CD14-positive monocyte (primary cell): ENCODE measurements at regions not wholly inside any gene's neighbourhood (a gene's known extent, or its start where the extent isn't known, plus 50 kb on each side); places are given as distances from the start of the nearest gene placed in this dataset.

Experiments used
- DNase-seq, 3 donors: peaks; one replicate each; pipeline ENCODE4 v3.0.0-alpha.2; 2011 to 2022
- H2AFZ ChIP-seq: 2 replicates; pipeline ENCODE4 v1.6.0; 2012; ENCODE audit warnings: mild to moderate bottlenecking, low read depth, low read length, inconsistent platforms; ENCODE audit not compliant: insufficient read depth, poor library complexity, severe bottlenecking
- H3K27ac ChIP-seq, 2 donors: 1 replicate in 1 of 2; 2 replicates in 1 of 2; pipeline ENCODE4 v1.5.1; 2012 to 2013; ENCODE audit warnings: low read length in 2 of 2, control low read depth in 1 of 2, inconsistent platforms in 1 of 2, low read depth in 1 of 2, mild to moderate bottlenecking in 1 of 2
- H3K27me3 ChIP-seq, 2 donors: one replicate each; pipeline versions ENCODE4 v1.6.0 to v1.6.1; 2011 to 2013; ENCODE audit warnings: low read length in 2 of 2; ENCODE audit not compliant: control insufficient read depth in 2 of 2, insufficient read depth in 2 of 2
- H3K36me3 ChIP-seq, 2 donors: replicated peaks in 1 of 2; 1 replicate in 1 of 2; 2 replicates in 1 of 2; pipeline versions ENCODE4 v1.5.1 to v1.6.1; 2012 to 2013; ENCODE audit warnings: low read length in 2 of 2, control low read depth in 1 of 2, inconsistent platforms in 1 of 2, mild to moderate bottlenecking in 1 of 2; ENCODE audit not compliant: insufficient read depth in 2 of 2, control insufficient read depth in 1 of 2
- H3K4me1 ChIP-seq, 2 donors: 1 replicate in 1 of 2; 2 replicates in 1 of 2; pipeline versions ENCODE4 v1.5.1 to v1.6.1; 2012 to 2013; ENCODE audit warnings: low read length in 2 of 2, control low read depth in 1 of 2, inconsistent platforms in 1 of 2, mild to moderate bottlenecking in 1 of 2, moderate library complexity in 1 of 2; ENCODE audit not compliant: insufficient read depth in 2 of 2, control insufficient read depth in 1 of 2
- H3K4me2 ChIP-seq: replicated peaks from 2 replicates; pipeline ENCODE3; 2012; ENCODE audit warnings: low read length, moderate library complexity, mild to moderate bottlenecking; ENCODE audit not compliant: poor library complexity, severe bottlenecking; ENCODE audit errors: extremely low read depth
- H3K4me3 ChIP-seq, 3 experiments: fragments of 200-600 bp in 1 of 3; sonication (generic) in 1 of 3; replicated peaks in 1 of 3; 1 replicate in 2 of 3; 2 replicates in 1 of 3; pipeline ENCODE4 v1.5.1; 2011 to 2013; ENCODE audit warnings: low read length in 3 of 3, mild to moderate bottlenecking in 3 of 3, control low read depth in 2 of 3, low read depth in 2 of 3, inconsistent platforms in 1 of 3, moderate library complexity in 1 of 3
- H3K79me2 ChIP-seq: 2 replicates; pipeline ENCODE4 v1.6.0; 2012; ENCODE audit warnings: mild to moderate bottlenecking, control low read depth, inconsistent platforms, low read length, moderate library complexity; ENCODE audit not compliant: insufficient read depth
- H3K9ac ChIP-seq: 2 replicates; pipeline ENCODE4 v1.6.0; 2017; ENCODE audit warnings: low read length, mild to moderate bottlenecking; ENCODE audit not compliant: insufficient read depth, poor library complexity, severe bottlenecking
- H3K9me3 ChIP-seq, 2 donors: replicated peaks in 1 of 2; 1 replicate in 1 of 2; 2 replicates in 1 of 2; pipeline versions ENCODE4 v1.5.1 to v1.6.1; 2012 to 2013; ENCODE audit warnings: low read length in 2 of 2, control low read depth in 1 of 2; ENCODE audit not compliant: control insufficient read depth in 1 of 2, insufficient read depth in 1 of 2
- H4K20me1 ChIP-seq: 2 replicates; pipeline ENCODE4 v1.6.0; 2012; ENCODE audit warnings: mild to moderate bottlenecking, low read length, control low read depth, moderate library complexity; ENCODE audit not compliant: insufficient read depth
- H3K27ac Mint-ChIP-seq, 7 donors: one replicate each; pipeline ENCODE4 v1.8.0; 2020; ENCODE audit warnings: mild to moderate bottlenecking in 7 of 7, mixed read lengths in 7 of 7, moderate library complexity in 6 of 7, inconsistent platforms in 2 of 7
- H3K27me3 Mint-ChIP-seq, 3 donors: one replicate each; pipeline ENCODE4 v1.8.0; 2021 to 2022; ENCODE audit warnings: low read depth in 3 of 3, mild to moderate bottlenecking in 3 of 3, mixed read lengths in 3 of 3, moderate library complexity in 3 of 3, inconsistent platforms in 1 of 3
- H3K36me3 Mint-ChIP-seq, 2 donors: one replicate each; pipeline ENCODE4 v1.8.0; 2020; ENCODE audit warnings: mixed read lengths in 2 of 2, inconsistent platforms in 1 of 2, mild to moderate bottlenecking in 1 of 2
- H3K4me1 Mint-ChIP-seq: one replicate; pipeline ENCODE4 v1.8.0; 2020; ENCODE audit warnings: mild to moderate bottlenecking, mixed read lengths
- H3K4me3 Mint-ChIP-seq, 2 donors: one replicate each; pipeline ENCODE4 v1.8.0; 2020; ENCODE audit warnings: mild to moderate bottlenecking in 2 of 2, mixed read lengths in 2 of 2, moderate library complexity in 1 of 2
- H3K9me3 Mint-ChIP-seq, 7 donors: one replicate each; pipeline ENCODE4 v1.8.0; 2020 to 2022; ENCODE audit warnings: mixed read lengths in 7 of 7, mild to moderate bottlenecking in 6 of 7, moderate library complexity in 6 of 7, inconsistent platforms in 2 of 7
- CTCF ChIP-seq: fragments of 200-600 bp; IDR thresholded peaks from one replicate; pipeline ENCODE4 v1.8.0; 2022; ENCODE audit warnings: antibody characterized with exemption, mild to moderate bottlenecking
- WGBS: methylation state at CpG from one replicate; pipeline ENCODE4 v1.1.5; 2013; ENCODE audit warnings: missing lambda C conversion rate; ENCODE audit not compliant: insufficient coverage; 5-methylcytosine and 5-hydroxymethylcytosine counted together
- intact Hi-C, 2 donors: fragments of 100-400 bp; cut with micrococcal nuclease; formaldehyde crosslinking; loops; one replicate each; pipeline versions ENCODE4 v1.15.0 to v1.15.1; 2023

GRCh38 chr10:129025787-129026186, 441.3 kb upstream of the MGMT start:
- 96% methylated on average over 8 of the region's 10 CpGs for WGBS
- Mint-ChIP-seq H3K4me1 (no peaks in the 10 kb centered on the region), H3K27me3 (peaks cover 2 to 7% (median 5%) of the 10 kb centered on the region in 3 donors), H3K9me3 (no peaks in the 10 kb centered on the region), H3K36me3 (no peaks in the 10 kb centered on the region), H3K27ac (no peak overlapping the region), H3K4me3 (no peak overlapping the region)
- Histone ChIP-seq H3K4me1 (no peaks in the 10 kb centered on the region), H3K9ac (no peak overlapping the region), H2AFZ (no peak overlapping the region), H3K27me3 (peaks cover 0 to 2% of the 10 kb centered on the region in 2 donors), H4K20me1 (no peaks in the 10 kb centered on the region), H3K9me3 (no peaks in the 10 kb centered on the region), H3K4me3 (no peak overlapping the region), H3K79me2 (no peaks in the 10 kb centered on the region), H3K27ac (no peak overlapping the region), H3K4me2 (no peak overlapping the region), H3K36me3 (no peaks in the 10 kb centered on the region)
- no peak for TF ChIP-seq CTCF
- no peak for DNase-seq
- intact Hi-C loops = no loop called here

- H3K9ac ChIP-seq = no peak overlapping the region
- H3K79me2 ChIP-seq = no peaks in the 10 kb centered on the region
- WGBS = no CpG with 5 or more reads among the region's 5 CpGs
- no peaks in the 10 kb centered on the region for H4K20me1 ChIP-seq
- Mint-ChIP-seq H3K27me3 (peaks cover 12 to 23% (median 17%) of the 10 kb centered on the region in 3 donors), H3K27ac (no peak overlapping the region), H3K4me3 (no peak overlapping the region), H3K9me3 (no peaks in the 10 kb centered on the region), H3K4me1 (no peaks in the 10 kb centered on the region), H3K36me3 (no peaks in the 10 kb centered on the region)
- H3K4me3 ChIP-seq = no peak overlapping the region
- no peak overlapping the region for H3K27ac ChIP-seq
- no peak for TF ChIP-seq CTCF
- DNase-seq = no peak
- H3K36me3 ChIP-seq = no peaks in the 10 kb centered on the region
- intact Hi-C loops = no loop called here
- no peaks in the 10 kb centered on the region for H3K4me1 ChIP-seq
- H3K4me2 ChIP-seq = no peak overlapping the region
- no peak overlapping the region for H2AFZ ChIP-seq
- H3K9me3 ChIP-seq = no peaks in the 10 kb centered on the region
- H3K27me3 ChIP-seq = peaks cover 0 to 15% of the 10 kb centered on the region in 2 donors
Observed at GRCh38 chr10:129027906-129028305, 439.1 kb upstream of the MGMT start.
